ENCODE measurements at regions not wholly inside any gene's neighbourhood (a gene's known extent, or its start where the extent isn't known, plus 50 kb on each side); places are given as distances from the start of the nearest gene placed in this dataset.

DNA sequence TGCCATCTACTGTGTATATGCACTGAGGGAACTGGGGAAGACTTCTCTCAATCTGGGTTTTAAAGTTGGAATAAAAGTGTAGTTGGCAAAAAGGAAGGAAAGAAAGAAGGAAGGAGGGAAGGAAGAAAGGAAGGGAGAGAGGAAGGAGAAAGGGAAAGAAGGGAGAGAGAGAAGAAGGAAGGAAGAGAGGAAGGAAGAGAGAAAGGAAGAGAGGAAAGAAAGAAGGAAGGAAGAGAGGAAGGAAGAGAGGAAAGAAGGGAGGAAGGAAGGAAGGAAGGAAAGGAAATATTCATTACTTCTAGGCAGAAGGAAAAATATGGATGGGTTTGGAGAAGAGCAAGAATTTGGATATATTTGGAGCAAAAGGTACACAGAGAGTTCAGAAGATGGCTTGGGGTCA is 343.6 kb upstream of the AUTS2 start:
- TF ChIP-seq POLR2AphosphoS5 (IDR thresholded peaks at IDR 0.05) (no peak), EP300 (IDR thresholded peaks at IDR 0.05) (no peak), POLR2A (IDR thresholded peaks at IDR 0.05) (no peak)
- TF ChIP-seq, protein P1, sequence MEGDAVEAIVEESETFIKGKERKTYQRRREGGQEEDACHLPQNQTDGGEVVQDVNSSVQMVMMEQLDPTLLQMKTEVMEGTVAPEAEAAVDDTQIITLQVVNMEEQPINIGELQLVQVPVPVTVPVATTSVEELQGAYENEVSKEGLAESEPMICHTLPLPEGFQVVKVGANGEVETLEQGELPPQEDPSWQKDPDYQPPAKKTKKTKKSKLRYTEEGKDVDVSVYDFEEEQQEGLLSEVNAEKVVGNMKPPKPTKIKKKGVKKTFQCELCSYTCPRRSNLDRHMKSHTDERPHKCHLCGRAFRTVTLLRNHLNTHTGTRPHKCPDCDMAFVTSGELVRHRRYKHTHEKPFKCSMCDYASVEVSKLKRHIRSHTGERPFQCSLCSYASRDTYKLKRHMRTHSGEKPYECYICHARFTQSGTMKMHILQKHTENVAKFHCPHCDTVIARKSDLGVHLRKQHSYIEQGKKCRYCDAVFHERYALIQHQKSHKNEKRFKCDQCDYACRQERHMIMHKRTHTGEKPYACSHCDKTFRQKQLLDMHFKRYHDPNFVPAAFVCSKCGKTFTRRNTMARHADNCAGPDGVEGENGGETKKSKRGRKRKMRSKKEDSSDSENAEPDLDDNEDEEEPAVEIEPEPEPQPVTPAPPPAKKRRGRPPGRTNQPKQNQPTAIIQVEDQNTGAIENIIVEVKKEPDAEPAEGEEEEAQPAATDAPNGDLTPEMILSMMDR (IDR thresholded peaks at IDR 0.05): no peak
- Histone ChIP-seq H3K36me3 (no peaks in the 10 kb centered on the region), H3K9me3 (no peaks in the 10 kb centered on the region), H3K27me3 (no peaks in the 10 kb centered on the region), H3K4me1 (no peaks in the 10 kb centered on the region), H3K4me3 (no peak overlapping the region), H3K27ac (no peak overlapping the region)
- DNase-seq: no peak
- intact Hi-C loops (cut with DNase I; ENCODE audit: low total_unique reads): no loop called here

DNA sequence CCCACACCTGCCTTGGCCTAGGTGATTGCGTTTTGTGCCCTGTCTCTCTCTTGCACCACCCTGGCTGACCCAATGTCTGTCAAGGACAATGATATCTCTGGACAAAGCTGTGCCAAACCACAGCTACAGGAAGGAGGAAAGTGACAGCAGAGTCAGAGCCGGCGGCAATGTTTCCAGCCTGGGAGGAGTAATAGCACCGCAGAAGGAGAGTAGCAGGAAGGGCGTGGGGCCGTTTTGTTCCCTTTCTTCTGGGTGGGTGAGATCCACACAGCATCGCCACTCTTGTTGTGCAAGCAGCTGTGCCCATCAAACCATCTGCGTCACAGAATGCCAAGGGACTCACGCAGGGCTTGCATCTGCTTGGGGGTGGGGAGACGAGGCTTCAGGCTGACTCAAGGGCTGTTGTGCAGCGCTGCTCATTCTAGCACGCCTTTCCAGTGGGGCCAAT is 341.6 kb upstream of the AUTS2 start:
- peak; percentile 27 to 49 for DNase-seq
- no peaks in the 10 kb centered on the region for H3K4me1 ChIP-seq
- intact Hi-C loops (cut with DNase I; ENCODE audit: low total_unique reads): no loop called here
- H3K27ac ChIP-seq: no peak overlapping the region
- H3K27me3 ChIP-seq: no peaks in the 10 kb centered on the region
- no peaks in the 10 kb centered on the region for H3K36me3 ChIP-seq
- 71 to 93% (median 76%) methylated on average over 10 to 12 of the region's 12 CpGs for WGBS, 5 donors
- no peaks in the 10 kb centered on the region for H3K9me3 ChIP-seq
- TF ChIP-seq, protein P1 (IDR thresholded peaks at IDR 0.05): no peak
- TF ChIP-seq EP300 (IDR thresholded peaks at IDR 0.05) (no peak), POLR2A (IDR thresholded peaks at IDR 0.05) (no peak), POLR2AphosphoS5 (IDR thresholded peaks at IDR 0.05) (no peak)
- no peak overlapping the region for H3K4me3 ChIP-seq

DNA sequence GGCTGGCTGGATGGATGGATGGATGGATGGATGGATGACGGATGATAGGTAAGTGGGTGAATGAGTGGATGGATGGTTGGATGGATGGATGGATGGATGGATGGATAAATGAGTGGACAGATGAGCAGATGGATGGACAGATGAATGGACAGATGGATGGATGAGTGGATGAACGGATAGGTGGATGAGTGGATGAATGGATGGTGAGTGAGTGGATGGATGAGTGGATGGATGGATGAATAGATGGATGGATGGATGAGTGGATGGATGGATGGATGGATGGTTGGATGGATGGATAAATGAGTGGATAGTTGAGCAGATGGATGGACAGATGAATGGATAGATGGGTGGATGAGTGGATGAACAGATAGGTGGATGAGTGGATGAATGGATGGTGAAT is 340.7 kb upstream of the AUTS2 start:
- intact Hi-C loops (cut with DNase I; ENCODE audit: low total_unique reads): no loop called here
- TF ChIP-seq POLR2A (IDR thresholded peaks at IDR 0.05) (no peak), EP300 (IDR thresholded peaks at IDR 0.05) (no peak), POLR2AphosphoS5 (IDR thresholded peaks at IDR 0.05) (no peak)
- TF ChIP-seq, protein P1 (IDR thresholded peaks at IDR 0.05): no peak
- WGBS, 5 donors: 71 to 94% (median 83%) methylated on average over 2 of the region's 2 CpGs
- no peaks in the 10 kb centered on the region for H3K4me1 ChIP-seq
- H3K9me3 ChIP-seq: no peaks in the 10 kb centered on the region
- no peak for DNase-seq
- H3K4me3 ChIP-seq: no peak overlapping the region
- no peaks in the 10 kb centered on the region for H3K27me3 ChIP-seq
- no peak overlapping the region for H3K27ac ChIP-seq
- no peaks in the 10 kb centered on the region for H3K36me3 ChIP-seq

DNA sequence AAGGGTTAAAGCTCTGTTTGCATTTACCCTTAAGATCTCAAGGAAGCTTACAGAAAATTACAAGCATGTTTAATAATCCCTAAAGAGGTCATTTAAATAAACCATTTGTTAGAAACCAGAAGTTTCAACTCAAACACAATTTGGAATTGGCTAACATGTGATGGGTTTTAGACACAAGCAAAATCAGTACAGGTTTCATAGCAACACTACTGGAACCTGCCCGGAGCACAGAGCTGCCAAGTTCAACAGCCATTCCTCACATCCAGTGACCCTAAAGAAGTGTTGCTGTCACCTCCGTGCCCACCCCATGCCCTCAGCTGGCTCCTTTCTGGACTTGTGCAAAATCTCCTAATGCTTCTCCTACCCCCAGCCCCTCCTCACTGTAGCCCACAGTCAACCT is 338.8 kb upstream of the AUTS2 start:
- intact Hi-C loops (cut with DNase I; ENCODE audit: low total_unique reads): no loop called here
- H3K4me3 ChIP-seq: no peak overlapping the region
- WGBS, 5 donors: 26 to 73% (median 61%) methylated on average over 2 of the region's 2 CpGs
- DNase-seq: peak in 1 of 2 donors; percentile 26
- no peaks in the 10 kb centered on the region for H3K9me3 ChIP-seq
- no peaks in the 10 kb centered on the region for H3K27me3 ChIP-seq
- H3K27ac ChIP-seq: no peak overlapping the region
- TF ChIP-seq, protein P1 (IDR thresholded peaks at IDR 0.05): no peak
- TF ChIP-seq POLR2AphosphoS5 (IDR thresholded peaks at IDR 0.05) (no peak), POLR2A (IDR thresholded peaks at IDR 0.05) (no peak), EP300 (IDR thresholded peaks at IDR 0.05) (no peak)
- H3K36me3 ChIP-seq: no peaks in the 10 kb centered on the region
- no peaks in the 10 kb centered on the region for H3K4me1 ChIP-seq
